K562 (cell line): ENCODE measurements at regions not wholly inside any gene's neighbourhood (a gene's known extent, or its start where the extent isn't known, plus 50 kb on each side); places are given as distances from the start of the nearest gene placed in this dataset.

Experiments used
- ATAC-seq: fragments of 200-7000 bp; cut with Tn5 transposase; 3 replicates; pipeline ENCODE4 v1.9.1; 2020; ENCODE audit warnings: moderate library complexity
- BruUV-seq: library from RNA; stranded (reverse); fragments of 400-500 nt; replicated peaks from 2 replicates; lab custom pipeline; 2021; lab: Mats Ljungman, UMichigan
- CTCF ChIA-PET: fragments of 300-600 bp; formaldehyde crosslinking; extraction: SDS; loops from one replicate; lab custom pipeline; 2021; ENCODE audit warnings: low intra/inter-chr PET ratio; lab: Yijun Ruan, JAX
- POLR2A ChIA-PET: fragments of 300-600, 350-650 bp; sonication (Branson Sonifier 250); formaldehyde crosslinking; extraction: SDS; loops from one replicate; lab custom pipeline; 2021; ENCODE audit warnings: antibody characterized with exemption, inconsistent platforms; lab: Yijun Ruan, JAX
- DNase-seq, 4 experiments: peaks; one replicate each; pipeline versions ENCODE4 v3.0.0 to v3.0.0-alpha.2; 2011 to 2018; ENCODE audit warnings: low spot score in 3 of 4, mixed read lengths in 3 of 4; ENCODE audit errors: extremely low read depth in 1 of 4
- FAIRE-seq: peaks from 2 replicates; lab custom pipeline; 2011; peaks lifted over from hg19 to GRCh38; lab: Jason Lieb, UNC
- H2AFZ ChIP-seq: 2 replicates; pipeline ENCODE4 v1.6.0; 2011; ENCODE audit warnings: low read depth, low read length, control low read depth, inconsistent platforms
- H3K27ac ChIP-seq: fragments of 200-600 bp; 3 replicates; pipeline ENCODE4 v1.8.0; 2011; ENCODE audit warnings: low read depth, mild to moderate bottlenecking, control low read depth, inconsistent platforms, low read length, moderate library complexity, mixed read lengths; ENCODE audit errors: extremely low read depth
- H3K27me3 ChIP-seq, 2 experiments: fragments of 300-600 bp in 1 of 2; 2 replicates in 1 of 2; 3 replicates in 1 of 2; pipeline versions ENCODE4 v1.6.0 to v1.8.0; 2011; ENCODE audit warnings: inconsistent platforms in 2 of 2, low read length in 2 of 2, mild to moderate bottlenecking in 1 of 2, mixed read lengths in 1 of 2, moderate library complexity in 1 of 2; ENCODE audit not compliant: control insufficient read depth in 2 of 2, insufficient read depth in 2 of 2
- H3K36me3 ChIP-seq: fragments of 300-600 bp; 3 replicates; pipeline ENCODE4 v1.8.0; 2011; ENCODE audit warnings: mild to moderate bottlenecking, low read length, inconsistent platforms; ENCODE audit not compliant: control insufficient read depth, insufficient read depth
- H3K4me1 ChIP-seq, 2 experiments: fragments of 200-600 bp in 1 of 2; replicated peaks in 1 of 2; 2 replicates in 1 of 2; 3 replicates in 1 of 2; pipeline versions ENCODE4 v1.5.1 to v1.8.0; 2011; ENCODE audit warnings: inconsistent platforms in 2 of 2, low read length in 2 of 2, mild to moderate bottlenecking in 1 of 2, mixed read lengths in 1 of 2, moderate library complexity in 1 of 2; ENCODE audit not compliant: control insufficient read depth in 2 of 2, insufficient read depth in 2 of 2
- H3K4me2 ChIP-seq: 2 replicates; pipeline ENCODE4 v1.6.1; 2011; ENCODE audit warnings: low read length, control low read depth, inconsistent platforms, mixed read lengths; ENCODE audit not compliant: insufficient read depth
- H3K4me3 ChIP-seq: fragments of 200-600 bp; sonication (generic), shearing (Covaris generic); 2 replicates; pipeline ENCODE4 v1.5.1; 2016; ENCODE audit warnings: control low read depth, inconsistent platforms
- H3K79me2 ChIP-seq: fragments of 200-600 bp; 3 replicates; pipeline ENCODE4 v1.8.0; 2011; ENCODE audit warnings: low read length, inconsistent platforms; ENCODE audit not compliant: control insufficient read depth, insufficient read depth
- H3K9ac ChIP-seq, 2 experiments: 2 replicates each; pipeline versions ENCODE4 v1.6.0 to v1.6.1; 2011; ENCODE audit warnings: low read depth in 2 of 2, low read length in 2 of 2, control low read depth in 1 of 2, inconsistent platforms in 1 of 2, mild to moderate bottlenecking in 1 of 2, mixed read lengths in 1 of 2; ENCODE audit not compliant: insufficient read depth in 1 of 2
- H3K9me1 ChIP-seq: one replicate; pipeline ENCODE4 v1.6.0; 2011; ENCODE audit warnings: inconsistent platforms, mild to moderate bottlenecking, low read length, moderate library complexity; ENCODE audit not compliant: control insufficient read depth, insufficient read depth
- H3K9me3 ChIP-seq: replicated peaks from 2 replicates; pipeline ENCODE4 v1.5.1; 2011; ENCODE audit warnings: low read depth, low read length, inconsistent platforms; ENCODE audit not compliant: control insufficient read depth, insufficient read depth
- H4K20me1 ChIP-seq: replicated peaks from 2 replicates; pipeline ENCODE4 v1.6.1; 2011; ENCODE audit warnings: low read length, inconsistent platforms, mixed read lengths; ENCODE audit not compliant: control insufficient read depth, insufficient read depth
- ARHGAP35 ChIP-seq: fragments of 450-650 bp; IDR thresholded peaks from 2 replicates; pipeline ENCODE4 v1.6.1; 2018; ENCODE audit not compliant: partially characterized antibody
- CHD1 ChIP-seq: fragments of 200-600 bp; sonication (generic); IDR thresholded peaks from one replicate; pipeline ENCODE4 v1.6.1; 2012; ENCODE audit warnings: mild to moderate bottlenecking, moderate library complexity, low read length, inconsistent platforms
- HNRNPK ChIP-seq: fragments of 200-400 bp; formaldehyde crosslinking; IDR thresholded peaks from one replicate; pipeline ENCODE4 v1.6.1; 2018; ENCODE audit warnings: mild to moderate bottlenecking, low read depth, low read length; ENCODE audit not compliant: poor library complexity, severe bottlenecking
- ID3 ChIP-seq, 2 experiments: fragments of 250-450 bp in 1 of 2; fragments of 450-650 bp in 1 of 2; sonication (Bioruptor Pico) in 1 of 2; IDR thresholded peaks; 2 replicates each; pipeline versions ENCODE4 v1.6.1 to v1.8.0; 2016 to 2021; ENCODE audit warnings: mild to moderate bottlenecking in 2 of 2, moderate library complexity in 2 of 2, missing compliant biosample characterization in 1 of 2, missing genetic modification characterization in 1 of 2
- KDM1A ChIP-seq, 2 experiments: fragments of 450-650 bp; IDR thresholded peaks; 2 replicates each; pipeline ENCODE4 v1.6.1; 2016; ENCODE audit warnings: mild to moderate bottlenecking in 2 of 2
- MCM7 ChIP-seq, 2 experiments: fragments of 450-650 bp; IDR thresholded peaks; 2 replicates each; pipeline ENCODE4 v1.6.1; 2016 to 2018
- MEF2D ChIP-seq: conservative IDR thresholded peaks from 2 replicates; pipeline ENCODE4 v1.6.1; 2016; ENCODE audit warnings: low read depth, missing genetic modification characterization, missing compliant biosample characterization
- MITF ChIP-seq: IDR thresholded peaks from 2 replicates; pipeline ENCODE4 v1.6.1; 2014; ENCODE audit warnings: antibody characterized with exemption
- MTF1 ChIP-seq: fragments of 250-450 bp; sonication (Bioruptor Pico); IDR thresholded peaks from 2 replicates; pipeline ENCODE4 v1.9.0; 2021; ENCODE audit warnings: moderate library complexity, mild to moderate bottlenecking, inconsistent platforms, borderline replicate concordance
- NR2C2 ChIP-seq, 2 experiments: fragments of 200-800 bp in 1 of 2; sonication (Bioruptor generic) in 1 of 2; sonication (generic) in 1 of 2; formaldehyde crosslinking in 1 of 2; IDR thresholded peaks; 2 replicates each; pipeline versions ENCODE4 v1.6.1 to v1.8.0; 2016 to 2022; ENCODE audit warnings: mild to moderate bottlenecking in 1 of 2, missing compliant biosample characterization in 1 of 2, missing genetic modification characterization in 1 of 2, missing genetic modification reagents in 1 of 2
- RBM15 ChIP-seq: fragments of 200-400 bp; formaldehyde crosslinking; IDR thresholded peaks from 2 replicates; pipeline ENCODE4 v1.6.1; 2018; ENCODE audit warnings: mild to moderate bottlenecking, low read length, moderate library complexity; ENCODE audit not compliant: insufficient read depth
- RUNX1 ChIP-seq: sonication (generic); IDR thresholded peaks from 2 replicates; pipeline ENCODE4 v1.6.1; 2016; ENCODE audit warnings: antibody characterized with exemption, low read depth
- TAF1 ChIP-seq: IDR thresholded peaks from 2 replicates; pipeline ENCODE4 v1.6.1; 2011; ENCODE audit warnings: mild to moderate bottlenecking, low read length, moderate library complexity; ENCODE audit not compliant: insufficient read depth, control insufficient read depth, severe bottlenecking; ENCODE audit errors: extremely low read depth
- XRCC4 ChIP-seq: IDR thresholded peaks from one replicate; pipeline ENCODE4 v1.6.1; 2011; ENCODE audit not compliant: insufficient read depth, insufficient read length; ENCODE audit errors: extremely low read depth
- ZFP1 ChIP-seq: fragments of 450-650 bp; formaldehyde crosslinking; IDR thresholded peaks from 2 replicates; pipeline ENCODE4 v1.4.0; 2020; ENCODE audit warnings: mild to moderate bottlenecking, mixed read lengths
- ZNF311 ChIP-seq: fragments of 250-450 bp; sonication (Bioruptor Pico); IDR thresholded peaks from 2 replicates; pipeline ENCODE4 v1.4.0; 2020; ENCODE audit warnings: mild to moderate bottlenecking, moderate library complexity
- ZNF444 ChIP-seq: fragments of 250-450 bp; sonication (Bioruptor Pico); IDR thresholded peaks from 2 replicates; pipeline ENCODE4 v1.4.0; 2020; ENCODE audit warnings: mild to moderate bottlenecking, moderate library complexity
- ZNF76 ChIP-seq: fragments of 250-450 bp; sonication (Bioruptor Pico); IDR thresholded peaks from 2 replicates; pipeline ENCODE4 v1.4.0; 2020; ENCODE audit warnings: mild to moderate bottlenecking, moderate library complexity, borderline replicate concordance
- ZNF79 ChIP-seq: fragments of 250-450 bp; sonication (Bioruptor Pico); IDR thresholded peaks from 2 replicates; pipeline ENCODE4 v1.4.0; 2020; ENCODE audit warnings: low read depth, mild to moderate bottlenecking, moderate library complexity
- in situ Hi-C: fragments of 300-500 bp; cut with MboI; formaldehyde crosslinking; loops from 4 replicates; pipeline ENCODE4 v1.15.0; 2018; ENCODE audit warnings: inconsistent platforms, mixed read lengths
- intact Hi-C: fragments of 100-400 bp; cut with micrococcal nuclease; formaldehyde crosslinking; loops from 2 replicates; pipeline ENCODE4 v1.14.2; 2022

DNA sequence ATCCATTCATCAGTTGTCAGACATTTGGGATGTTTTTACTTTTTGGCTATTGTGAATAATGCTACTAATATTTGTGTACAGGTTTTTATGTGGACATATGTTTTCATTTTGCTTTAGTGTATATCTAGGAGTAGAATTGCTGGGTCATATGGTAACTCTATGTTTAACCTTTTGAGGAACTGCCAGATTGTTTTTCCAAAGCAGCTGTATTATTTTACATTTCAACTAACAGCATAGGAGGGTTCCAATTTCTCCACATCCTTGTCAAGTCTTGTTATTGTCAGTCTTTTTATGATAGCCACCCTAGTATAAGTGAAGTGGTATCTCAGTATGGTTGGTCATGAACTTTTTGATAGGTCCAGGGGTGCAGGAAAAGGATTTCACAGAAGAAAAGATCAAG, 114.5 kb upstream of the FAM9C start:
- Histone ChIP-seq H3K9me1 (no peaks in the 10 kb centered on the region), H3K36me3 (no peaks in the 10 kb centered on the region), H3K79me2 (no peaks in the 10 kb centered on the region), H3K9me3 (no peaks in the 10 kb centered on the region), H3K27ac (no peak overlapping the region), H3K4me2 (no peak overlapping the region), H3K27me3 (no peaks in the 10 kb centered on the region), H3K4me3 (no peak overlapping the region), H4K20me1 (no peaks in the 10 kb centered on the region), H3K4me1 (no peaks in the 10 kb centered on the region), H2AFZ (no peak overlapping the region), H3K9ac (no peak overlapping the region)
- POLR2A ChIA-PET, result no interaction called here
- no peak for ATAC-seq
- no peak for FAIRE-seq
- CTCF ChIA-PET, result no interaction called here
- DNase-seq, result no peak
- no TSS peak for BruUV-seq
- intact Hi-C loops, result no loop called here
- in situ Hi-C loops, result no loop called here
- TF ChIP-seq ZNF76 (CRISPR knock-in tag) (no peak), TAF1 (no peak), CHD1 (no peak), KDM1A (IDR thresholded peaks at IDR 0.05) (no peak), ZNF311 (CRISPR knock-in tag) (no peak), ARHGAP35 (no peak), ZNF79 (CRISPR knock-in tag) (no peak), ID3 (CRISPR knock-in tag; IDR thresholded peaks at IDR 0.05) (no peak), ID3 (tag; IDR thresholded peaks at IDR 0.05) (no peak), RBM15 (no peak), NR2C2 (CRISPR knock-in tag; IDR thresholded peaks at IDR 0.05) (no peak), NR2C2 (tag; IDR thresholded peaks at IDR 0.05) (no peak), HNRNPK (no peak), MCM7 (IDR thresholded peaks at IDR 0.05) (no peak), ZNF444 (CRISPR knock-in tag) (no peak), MTF1 (CRISPR knock-in tag) (no peak), XRCC4 (no peak), ZFP1 (CRISPR knock-in tag) (no peak), RUNX1 (no peak), MEF2D (no peak), MITF (no peak)
